ENCODE measurements at regions not wholly inside any gene's neighbourhood (a gene's known extent, or its start where the extent isn't known, plus 50 kb on each side); places are given as distances from the start of the nearest gene placed in this dataset.

GRCh38 chr5:38720554-38721361 lies 125.1 kb upstream of the OSMR start:
- Histone ChIP-seq H3K9ac (no peak overlapping the region), H3K27ac (ENCODE audit: low read depth in 2 of 2, low read length in 1 of 2) (no peak overlapping the region), H3K9me3 (no peaks in the 10 kb centered on the region), H3K4me2 (no peak overlapping the region), H2AFZ (ENCODE audit: low read depth) (no peak overlapping the region), H3K27me3 (ENCODE audit: insufficient read depth) (no peaks in the 10 kb centered on the region), H4K20me1 (ENCODE audit: insufficient read depth) (no peaks in the 10 kb centered on the region), H3K9me2 (no peaks in the 10 kb centered on the region), H3K79me2 (ENCODE audit: insufficient read depth) (no peaks in the 10 kb centered on the region), H3K4me3 (ENCODE audit: low read depth in 2 of 2, low read length in 1 of 2) (no peak overlapping the region), H3K4me1 (ENCODE audit: control insufficient read depth in 1 of 2, insufficient read depth in 2 of 2, low read depth in 1 of 2, low read length in 1 of 2) (peaks cover 16% of the 10 kb centered on the region in 2 experiments; a peak in 3 of 4 replicates), H3K36me3 (replicated peaks in 1 of 2; ENCODE audit: control insufficient read depth in 1 of 2, insufficient read depth in 2 of 2, low read length in 1 of 2) (no peaks in the 10 kb centered on the region), H3F3A (replicated peaks; ENCODE audit: insufficient read depth) (no peaks in the 10 kb centered on the region)
- TF ChIP-seq RCOR1 (IDR thresholded peaks at IDR 0.05; ENCODE audit: low read length) (no peak), TEAD4 (IDR thresholded peaks at IDR 0.05; ENCODE audit: borderline replicate concordance, insufficient read depth) (no peak), MAX (IDR thresholded peaks at IDR 0.05; ENCODE audit: low read depth) (no peak), RAD21 (IDR thresholded peaks at IDR 0.05; ENCODE audit: low read length) (no peak), SIN3A (IDR thresholded peaks at IDR 0.05; ENCODE audit: borderline replicate concordance, low read depth, low read length) (no peak), MEF2A (IDR thresholded peaks at IDR 0.05; ENCODE audit: borderline replicate concordance, low read depth) (no peak), RFX5 (IDR thresholded peaks at IDR 0.05; ENCODE audit: low read length) (no peak), NFIC (IDR thresholded peaks at IDR 0.05; ENCODE audit: borderline replicate concordance) (no peak), POLR2AphosphoS5 (IDR thresholded peaks at IDR 0.05; ENCODE audit: low read depth, low read length) (no peak), EP300 (IDR thresholded peaks at IDR 0.05; ENCODE audit: borderline replicate concordance in 1 of 2, low read depth in 1 of 2, low read length in 1 of 2) (no peak), RXRA (IDR thresholded peaks at IDR 0.05; ENCODE audit: borderline replicate concordance, low read depth) (no peak), USF1 (IDR thresholded peaks at IDR 0.05; ENCODE audit: borderline replicate concordance, low read depth) (no peak), CHD2 (IDR thresholded peaks at IDR 0.05; ENCODE audit: low read length, partially characterized antibody) (no peak), JUND (IDR thresholded peaks at IDR 0.05) (no peak), ELF1 (IDR thresholded peaks at IDR 0.05) (no peak), PBX3 (IDR thresholded peaks at IDR 0.05) (no peak), USF2 (IDR thresholded peaks at IDR 0.05; ENCODE audit: borderline replicate concordance, low read depth, low read length) (no peak)
- ChIA-PET POLR2A (no interaction called here), CTCF (interaction anchor here (1.0 to 1.3 kb wide), 2 partner anchors 89 to 279 kb away, joined by 3 to 4 read pairs; no protein-coding TSS in a partner anchor)
- WGBS (ENCODE audit: low lambda C conversion rate) = 71% methylated on average over 6 of the region's 6 CpGs
- no peak for DNase-seq

All from SK-N-SH (cell line).